K562 (cell line): ENCODE measurements at regions not wholly inside any gene's neighbourhood (a gene's known extent, or its start where the extent isn't known, plus 50 kb on each side); places are given as distances from the start of the nearest gene placed in this dataset.

Experiments used
- ATAC-seq: fragments of 200-7000 bp; cut with Tn5 transposase; 3 replicates; pipeline ENCODE4 v1.9.1; 2020; ENCODE audit warnings: moderate library complexity
- BruUV-seq: library from RNA; stranded (reverse); fragments of 400-500 nt; replicated peaks from 2 replicates; lab custom pipeline; 2021; lab: Mats Ljungman, UMichigan
- CTCF ChIA-PET: fragments of 300-600 bp; formaldehyde crosslinking; extraction: SDS; loops from one replicate; lab custom pipeline; 2021; ENCODE audit warnings: low intra/inter-chr PET ratio; lab: Yijun Ruan, JAX
- POLR2A ChIA-PET: fragments of 300-600, 350-650 bp; sonication (Branson Sonifier 250); formaldehyde crosslinking; extraction: SDS; loops from one replicate; lab custom pipeline; 2021; ENCODE audit warnings: antibody characterized with exemption, inconsistent platforms; lab: Yijun Ruan, JAX
- DNase-seq, 4 experiments: peaks; one replicate each; pipeline versions ENCODE4 v3.0.0 to v3.0.0-alpha.2; 2011 to 2018; ENCODE audit warnings: low spot score in 3 of 4, mixed read lengths in 3 of 4; ENCODE audit errors: extremely low read depth in 1 of 4
- FAIRE-seq: peaks from 2 replicates; lab custom pipeline; 2011; peaks lifted over from hg19 to GRCh38; lab: Jason Lieb, UNC
- H2AFZ ChIP-seq: 2 replicates; pipeline ENCODE4 v1.6.0; 2011; ENCODE audit warnings: low read depth, low read length, control low read depth, inconsistent platforms
- H3K27ac ChIP-seq: fragments of 200-600 bp; 3 replicates; pipeline ENCODE4 v1.8.0; 2011; ENCODE audit warnings: low read depth, mild to moderate bottlenecking, control low read depth, inconsistent platforms, low read length, moderate library complexity, mixed read lengths; ENCODE audit errors: extremely low read depth
- H3K27me3 ChIP-seq, 2 experiments: fragments of 300-600 bp in 1 of 2; 2 replicates in 1 of 2; 3 replicates in 1 of 2; pipeline versions ENCODE4 v1.6.0 to v1.8.0; 2011; ENCODE audit warnings: inconsistent platforms in 2 of 2, low read length in 2 of 2, mild to moderate bottlenecking in 1 of 2, mixed read lengths in 1 of 2, moderate library complexity in 1 of 2; ENCODE audit not compliant: control insufficient read depth in 2 of 2, insufficient read depth in 2 of 2
- H3K36me3 ChIP-seq: fragments of 300-600 bp; 3 replicates; pipeline ENCODE4 v1.8.0; 2011; ENCODE audit warnings: mild to moderate bottlenecking, low read length, inconsistent platforms; ENCODE audit not compliant: control insufficient read depth, insufficient read depth
- H3K4me1 ChIP-seq, 2 experiments: fragments of 200-600 bp in 1 of 2; replicated peaks in 1 of 2; 2 replicates in 1 of 2; 3 replicates in 1 of 2; pipeline versions ENCODE4 v1.5.1 to v1.8.0; 2011; ENCODE audit warnings: inconsistent platforms in 2 of 2, low read length in 2 of 2, mild to moderate bottlenecking in 1 of 2, mixed read lengths in 1 of 2, moderate library complexity in 1 of 2; ENCODE audit not compliant: control insufficient read depth in 2 of 2, insufficient read depth in 2 of 2
- H3K4me2 ChIP-seq: 2 replicates; pipeline ENCODE4 v1.6.1; 2011; ENCODE audit warnings: low read length, control low read depth, inconsistent platforms, mixed read lengths; ENCODE audit not compliant: insufficient read depth
- H3K4me3 ChIP-seq: fragments of 200-600 bp; sonication (generic), shearing (Covaris generic); 2 replicates; pipeline ENCODE4 v1.5.1; 2016; ENCODE audit warnings: control low read depth, inconsistent platforms
- H3K79me2 ChIP-seq: fragments of 200-600 bp; 3 replicates; pipeline ENCODE4 v1.8.0; 2011; ENCODE audit warnings: low read length, inconsistent platforms; ENCODE audit not compliant: control insufficient read depth, insufficient read depth
- H3K9ac ChIP-seq, 2 experiments: 2 replicates each; pipeline versions ENCODE4 v1.6.0 to v1.6.1; 2011; ENCODE audit warnings: low read depth in 2 of 2, low read length in 2 of 2, control low read depth in 1 of 2, inconsistent platforms in 1 of 2, mild to moderate bottlenecking in 1 of 2, mixed read lengths in 1 of 2; ENCODE audit not compliant: insufficient read depth in 1 of 2
- H3K9me1 ChIP-seq: one replicate; pipeline ENCODE4 v1.6.0; 2011; ENCODE audit warnings: inconsistent platforms, mild to moderate bottlenecking, low read length, moderate library complexity; ENCODE audit not compliant: control insufficient read depth, insufficient read depth
- H3K9me3 ChIP-seq: replicated peaks from 2 replicates; pipeline ENCODE4 v1.5.1; 2011; ENCODE audit warnings: low read depth, low read length, inconsistent platforms; ENCODE audit not compliant: control insufficient read depth, insufficient read depth
- H4K20me1 ChIP-seq: replicated peaks from 2 replicates; pipeline ENCODE4 v1.6.1; 2011; ENCODE audit warnings: low read length, inconsistent platforms, mixed read lengths; ENCODE audit not compliant: control insufficient read depth, insufficient read depth
- CBX2 ChIP-seq: fragments of 200-600 bp; sonication (generic); IDR thresholded peaks from one replicate; pipeline ENCODE4 v1.6.1; 2012; ENCODE audit warnings: mild to moderate bottlenecking, low read length, inconsistent platforms; ENCODE audit not compliant: insufficient read depth, poor library complexity, severe bottlenecking
- CREB1 ChIP-seq, 2 experiments: sonication (generic) in 1 of 2; formaldehyde crosslinking in 1 of 2; IDR thresholded peaks; 2 replicates each; pipeline versions ENCODE4 v1.6.1 to v1.8.0; 2012 to 2022; ENCODE audit warnings: inconsistent platforms in 1 of 2, mild to moderate bottlenecking in 1 of 2, missing genetic modification reagents in 1 of 2, moderate library complexity in 1 of 2
- ETV6 ChIP-seq, 3 experiments: fragments of 150-350 bp in 1 of 3; sonication (generic) in 1 of 3; formaldehyde crosslinking in 1 of 3; IDR thresholded peaks; 2 replicates each; pipeline versions ENCODE4 v1.6.1 to v1.8.0; 2014 to 2022; ENCODE audit warnings: borderline replicate concordance in 2 of 3, low read depth in 2 of 3, antibody characterized with exemption in 1 of 3, low read length in 1 of 3, mild to moderate bottlenecking in 1 of 3, missing genetic modification reagents in 1 of 3
- FOXA1 ChIP-seq: fragments of 450-650 bp; IDR thresholded peaks from 2 replicates; pipeline ENCODE4 v1.6.1; 2016; ENCODE audit warnings: mild to moderate bottlenecking, borderline replicate concordance
- HNRNPL ChIP-seq: fragments of 200-400 bp; formaldehyde crosslinking; IDR thresholded peaks from 2 replicates; pipeline ENCODE4 v1.6.1; 2017; ENCODE audit warnings: low read depth, mild to moderate bottlenecking, low read length
- MCM5 ChIP-seq: fragments of 450-650 bp; IDR thresholded peaks from 2 replicates; pipeline ENCODE4 v1.6.1; 2016; ENCODE audit warnings: low read depth
- NFYB ChIP-seq: IDR thresholded peaks from 2 replicates; pipeline ENCODE4 v1.6.1; 2011; ENCODE audit warnings: mild to moderate bottlenecking, moderate library complexity; ENCODE audit not compliant: insufficient read length; ENCODE audit errors: extremely low read depth
- POLR2H ChIP-seq: IDR thresholded peaks from 2 replicates; pipeline ENCODE4 v1.6.1; 2016; ENCODE audit warnings: missing genetic modification characterization, low read depth, mild to moderate bottlenecking, control low read depth, missing compliant biosample characterization, moderate library complexity
- SAP30 ChIP-seq: fragments of 200-600 bp; sonication (generic); IDR thresholded peaks from 2 replicates; pipeline ENCODE4 v1.6.1; 2012; ENCODE audit warnings: borderline replicate concordance, low read depth, mild to moderate bottlenecking, moderate library complexity, low read length, control low read depth, inconsistent platforms; ENCODE audit not compliant: insufficient read depth, poor library complexity, severe bottlenecking
- SIX5 ChIP-seq, 2 experiments: IDR thresholded peaks; 2 replicates each; pipeline ENCODE4 v1.6.1; 2011; ENCODE audit warnings: low read length in 2 of 2, borderline replicate concordance in 1 of 2, low read depth in 1 of 2, mild to moderate bottlenecking in 1 of 2, moderate library complexity in 1 of 2; ENCODE audit not compliant: insufficient read depth in 1 of 2
- VEZF1 ChIP-seq: fragments of 200-800 bp; sonication (Bioruptor generic); IDR thresholded peaks from 2 replicates; pipeline ENCODE4 v1.6.1; 2017; ENCODE audit warnings: missing genetic modification characterization, missing compliant biosample characterization
- ZBED1 ChIP-seq: IDR thresholded peaks from 2 replicates; pipeline ENCODE4 v1.6.1; 2014
- ZNF764 ChIP-seq: fragments of 250-450 bp; sonication (Bioruptor Pico); IDR thresholded peaks from 2 replicates; pipeline ENCODE4 v1.4.0; 2020; ENCODE audit warnings: low read depth, mild to moderate bottlenecking, moderate library complexity
- WGBS: fragments of 100-300 bp; shearing (Covaris generic); methylation state at CpG from one replicate; pipeline ENCODE4 v1.1.6; 2016; ENCODE audit warnings: low coverage, mixed read lengths; ENCODE audit not compliant: insufficient coverage; ENCODE audit errors: missing lambda C conversion rate; 5-methylcytosine and 5-hydroxymethylcytosine counted together
- in situ Hi-C: fragments of 300-500 bp; cut with MboI; formaldehyde crosslinking; loops from 4 replicates; pipeline ENCODE4 v1.15.0; 2018; ENCODE audit warnings: inconsistent platforms, mixed read lengths
- intact Hi-C: fragments of 100-400 bp; cut with micrococcal nuclease; formaldehyde crosslinking; loops from 2 replicates; pipeline ENCODE4 v1.14.2; 2022
- TF ChIP-seq, protein P1 (sequence below), 2 experiments: fragments of 450-650 bp in 1 of 2; IDR thresholded peaks; 2 replicates each; pipeline ENCODE4 v1.6.1; 2011 to 2017; ENCODE audit warnings: low read depth in 2 of 2, antibody characterized with exemption in 1 of 2, borderline replicate concordance in 1 of 2, low read length in 1 of 2, mild to moderate bottlenecking in 1 of 2, mixed read lengths in 1 of 2; ENCODE audit not compliant: control insufficient read depth in 1 of 2

DNA sequence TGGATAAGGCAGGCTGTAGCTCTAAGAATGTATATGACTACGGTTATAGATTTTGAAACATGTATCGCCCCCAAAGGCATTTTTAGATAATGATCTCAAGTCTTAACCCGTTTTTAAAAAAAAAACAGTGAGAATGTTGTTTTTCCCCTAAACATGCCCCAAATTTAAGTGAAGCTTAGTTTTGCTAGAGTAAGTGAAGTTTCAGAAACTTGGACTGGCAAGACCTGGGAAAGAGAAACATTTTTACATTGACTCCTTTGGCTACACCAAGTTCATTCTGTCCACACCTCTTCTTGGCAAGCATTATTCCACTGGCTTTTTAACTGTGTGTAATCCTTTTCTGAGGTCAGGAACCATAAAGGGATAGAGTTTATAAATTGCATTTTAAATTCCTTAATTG is 216.7 kb upstream of the CELF2 start:
- no peak for FAIRE-seq
- no peak overlapping the region for H3K4me2 ChIP-seq
- H3K4me1 ChIP-seq, result no peaks in the 10 kb centered on the region
- no peak for DNase-seq
- 0% methylated on average over 3 of the region's 3 CpGs for WGBS
- in situ Hi-C loops (no loop called here), intact Hi-C loops (no loop called here)
- 0 out of 5 replicates have a peak, but pooled peaks cover 0 to 6% of the 10 kb centered on the region in 2 experiments for H3K27me3 ChIP-seq
- H3K9me3 ChIP-seq, result no peaks in the 10 kb centered on the region
- no peaks in the 10 kb centered on the region for H3K79me2 ChIP-seq
- H2AFZ ChIP-seq, result no peak overlapping the region
- no peaks in the 10 kb centered on the region for H3K36me3 ChIP-seq
- no peak overlapping the region for H3K9ac ChIP-seq
- no peaks in the 10 kb centered on the region for H3K9me1 ChIP-seq
- BruUV-seq, result no TSS peak
- TF ChIP-seq, protein P1, sequence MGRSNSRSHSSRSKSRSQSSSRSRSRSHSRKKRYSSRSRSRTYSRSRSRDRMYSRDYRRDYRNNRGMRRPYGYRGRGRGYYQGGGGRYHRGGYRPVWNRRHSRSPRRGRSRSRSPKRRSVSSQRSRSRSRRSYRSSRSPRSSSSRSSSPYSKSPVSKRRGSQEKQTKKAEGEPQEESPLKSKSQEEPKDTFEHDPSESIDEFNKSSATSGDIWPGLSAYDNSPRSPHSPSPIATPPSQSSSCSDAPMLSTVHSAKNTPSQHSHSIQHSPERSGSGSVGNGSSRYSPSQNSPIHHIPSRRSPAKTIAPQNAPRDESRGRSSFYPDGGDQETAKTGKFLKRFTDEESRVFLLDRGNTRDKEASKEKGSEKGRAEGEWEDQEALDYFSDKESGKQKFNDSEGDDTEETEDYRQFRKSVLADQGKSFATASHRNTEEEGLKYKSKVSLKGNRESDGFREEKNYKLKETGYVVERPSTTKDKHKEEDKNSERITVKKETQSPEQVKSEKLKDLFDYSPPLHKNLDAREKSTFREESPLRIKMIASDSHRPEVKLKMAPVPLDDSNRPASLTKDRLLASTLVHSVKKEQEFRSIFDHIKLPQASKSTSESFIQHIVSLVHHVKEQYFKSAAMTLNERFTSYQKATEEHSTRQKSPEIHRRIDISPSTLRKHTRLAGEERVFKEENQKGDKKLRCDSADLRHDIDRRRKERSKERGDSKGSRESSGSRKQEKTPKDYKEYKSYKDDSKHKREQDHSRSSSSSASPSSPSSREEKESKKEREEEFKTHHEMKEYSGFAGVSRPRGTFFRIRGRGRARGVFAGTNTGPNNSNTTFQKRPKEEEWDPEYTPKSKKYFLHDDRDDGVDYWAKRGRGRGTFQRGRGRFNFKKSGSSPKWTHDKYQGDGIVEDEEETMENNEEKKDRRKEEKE (IDR thresholded peaks at IDR 0.05; ENCODE audit: borderline replicate concordance in 1 of 2, control insufficient read depth in 1 of 2, low read depth in 2 of 2, low read length in 1 of 2), result no peak
- TF ChIP-seq HNRNPL, result no peak
- no peak for TF ChIP-seq POLR2H (tag)
- TF ChIP-seq CREB1 (IDR thresholded peaks at IDR 0.05), result no peak
- no peak for TF ChIP-seq CREB1 (CRISPR knock-in tag; IDR thresholded peaks at IDR 0.05)
- TF ChIP-seq ETV6 (IDR thresholded peaks at IDR 0.05; ENCODE audit: borderline replicate concordance in 1 of 2, low read depth in 2 of 2, low read length in 1 of 2), result no peak
- no peak for TF ChIP-seq ETV6 (CRISPR knock-in tag; IDR thresholded peaks at IDR 0.05; ENCODE audit: borderline replicate concordance)
- TF ChIP-seq SAP30, result no peak
- TF ChIP-seq ZNF764, result no peak
- TF ChIP-seq NFYB, result no peak
- no peak for TF ChIP-seq ZBED1
- no peak for TF ChIP-seq FOXA1
- no peak for TF ChIP-seq SIX5 (IDR thresholded peaks at IDR 0.05; ENCODE audit: borderline replicate concordance in 1 of 2, insufficient read depth in 1 of 2, low read depth in 1 of 2, low read length in 2 of 2)
- TF ChIP-seq MCM5, result no peak
- TF ChIP-seq VEZF1 (CRISPR knock-in tag), result no peak
- TF ChIP-seq CBX2, result no peak
- H3K27ac ChIP-seq, result no peak overlapping the region
- no peaks in the 10 kb centered on the region for H4K20me1 ChIP-seq
- CTCF ChIA-PET, result interaction anchor here (0.5 kb wide), 1 partner anchor 563 kb away, joined by 3 read pairs; no protein-coding TSS in a partner anchor
- no peak overlapping the region for H3K4me3 ChIP-seq
- ATAC-seq, result no peak
- POLR2A ChIA-PET, result no interaction called here
